OCI-LY1 (cell line): ENCODE measurements at regions not wholly inside any gene's neighbourhood (a gene's known extent, or its start where the extent isn't known, plus 50 kb on each side); places are given as distances from the start of the nearest gene placed in this dataset.

ENCODE experiments used
- H2AFZ ChIP-seq: fragments of 200-600 bp; sonication (generic), shearing (Covaris generic); 2 replicates; pipeline ENCODE4 v1.6.0; 2014; ENCODE audit warnings: antibody characterized with exemption, mild to moderate bottlenecking, low read length
- H3F3A ChIP-seq: fragments of 200-600 bp; sonication (generic), shearing (Covaris generic); 2 replicates; pipeline ENCODE4 v1.6.0; 2014; ENCODE audit warnings: mild to moderate bottlenecking, antibody characterized with exemption, low read length, moderate library complexity; ENCODE audit not compliant: insufficient read depth
- H3K27ac ChIP-seq: fragments of 200-600 bp; sonication (generic); 2 replicates; pipeline ENCODE4 v1.5.1; 2014; ENCODE audit warnings: low read length, mixed run types, mild to moderate bottlenecking, low read depth; ENCODE audit not compliant: poor library complexity, severe bottlenecking
- H3K27me3 ChIP-seq: fragments of 200-600 bp; sonication (generic); 2 replicates; pipeline ENCODE4 v1.6.0; 2014; ENCODE audit warnings: antibody characterized with exemption, mild to moderate bottlenecking, low read length, moderate library complexity; ENCODE audit not compliant: insufficient read depth
- H3K36me3 ChIP-seq: fragments of 200-600 bp; sonication (generic); 2 replicates; pipeline ENCODE4 v1.6.1; 2014; ENCODE audit warnings: mild to moderate bottlenecking, antibody characterized with exemption, low read length, moderate library complexity, mixed read lengths; ENCODE audit not compliant: insufficient read depth
- H3K4me1 ChIP-seq: fragments of 200-600 bp; sonication (generic); 2 replicates; pipeline ENCODE4 v1.5.1; 2014; ENCODE audit warnings: mild to moderate bottlenecking, low read length, moderate library complexity; ENCODE audit not compliant: insufficient read depth, severe bottlenecking
- H3K4me2 ChIP-seq: fragments of 200-600 bp; sonication (generic), shearing (Covaris generic); 2 replicates; pipeline ENCODE4 v1.6.1; 2014; ENCODE audit warnings: low read length
- H3K4me3 ChIP-seq: fragments of 200-600 bp; sonication (generic); 2 replicates; pipeline ENCODE4 v1.5.1; 2014; ENCODE audit warnings: low read length, low read depth, mild to moderate bottlenecking, mixed read lengths; ENCODE audit not compliant: poor library complexity, severe bottlenecking
- H3K79me2 ChIP-seq: fragments of 200-600 bp; shearing (Covaris generic); 2 replicates; pipeline ENCODE4 v1.6.1; 2016; ENCODE audit warnings: mixed run types, low read length, mixed read lengths; ENCODE audit not compliant: insufficient read depth
- H3K9ac ChIP-seq: fragments of 200-600 bp; sonication (generic), shearing (Covaris generic); 2 replicates; pipeline ENCODE4 v1.6.1; 2014; ENCODE audit warnings: mild to moderate bottlenecking, low read length, mixed read lengths
- H3K9me2 ChIP-seq: fragments of 200-600 bp; sonication (generic), shearing (Covaris generic); 2 replicates; pipeline ENCODE4 v1.6.1; 2014; ENCODE audit warnings: low read depth, mild to moderate bottlenecking, low read length, mixed read lengths
- H3K9me3 ChIP-seq: fragments of 200-600 bp; shearing (Covaris generic); 2 replicates; pipeline ENCODE4 v1.6.1; 2014; ENCODE audit warnings: low read length, mixed read lengths
- H4K20me1 ChIP-seq: fragments of 200-600 bp; sonication (generic), shearing (Covaris generic); 2 replicates; pipeline ENCODE4 v1.6.0; 2016; ENCODE audit warnings: mild to moderate bottlenecking, low read length; ENCODE audit not compliant: insufficient read depth
- EZH2 ChIP-seq: fragments of 200-600 bp; sonication (generic), shearing (Covaris generic); IDR thresholded peaks from 2 replicates; pipeline ENCODE4 v1.8.0; 2017; ENCODE audit warnings: borderline replicate concordance, mixed run types, mild to moderate bottlenecking, antibody characterized with exemption, low read length, moderate library complexity, mixed read lengths
- TF ChIP-seq, protein P1 (sequence below): fragments of 200-600 bp; sonication (generic), shearing (Covaris generic); IDR thresholded peaks from 2 replicates; pipeline ENCODE4 v1.5.1; 2017; ENCODE audit warnings: mild to moderate bottlenecking, antibody characterized with exemption, low read length, moderate library complexity, mixed read lengths

DNA sequence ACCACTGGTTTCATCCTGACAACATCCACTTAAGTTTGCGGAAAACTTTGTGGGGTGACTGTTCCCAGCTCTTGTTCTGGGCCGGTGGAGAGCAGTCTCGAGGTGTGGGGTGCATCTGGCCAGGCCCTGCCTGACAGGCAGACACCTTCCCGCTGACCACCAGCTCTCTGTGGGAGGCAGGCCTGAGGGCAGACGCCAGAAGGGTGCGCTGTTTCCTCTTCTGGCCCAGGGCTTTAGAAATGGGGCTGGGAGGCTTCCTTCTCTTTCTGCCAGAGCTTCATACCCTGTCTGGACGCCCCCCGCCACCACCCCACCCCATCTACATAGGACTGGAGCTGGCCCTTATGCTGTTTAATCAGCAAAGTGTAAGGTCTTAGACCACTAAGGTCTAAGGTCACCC, 263.8 kb downstream of the LOXHD1 start:
- no peaks in the 10 kb centered on the region for H4K20me1 ChIP-seq
- H3K27me3 ChIP-seq, result no peaks in the 10 kb centered on the region
- TF ChIP-seq, protein P1, sequence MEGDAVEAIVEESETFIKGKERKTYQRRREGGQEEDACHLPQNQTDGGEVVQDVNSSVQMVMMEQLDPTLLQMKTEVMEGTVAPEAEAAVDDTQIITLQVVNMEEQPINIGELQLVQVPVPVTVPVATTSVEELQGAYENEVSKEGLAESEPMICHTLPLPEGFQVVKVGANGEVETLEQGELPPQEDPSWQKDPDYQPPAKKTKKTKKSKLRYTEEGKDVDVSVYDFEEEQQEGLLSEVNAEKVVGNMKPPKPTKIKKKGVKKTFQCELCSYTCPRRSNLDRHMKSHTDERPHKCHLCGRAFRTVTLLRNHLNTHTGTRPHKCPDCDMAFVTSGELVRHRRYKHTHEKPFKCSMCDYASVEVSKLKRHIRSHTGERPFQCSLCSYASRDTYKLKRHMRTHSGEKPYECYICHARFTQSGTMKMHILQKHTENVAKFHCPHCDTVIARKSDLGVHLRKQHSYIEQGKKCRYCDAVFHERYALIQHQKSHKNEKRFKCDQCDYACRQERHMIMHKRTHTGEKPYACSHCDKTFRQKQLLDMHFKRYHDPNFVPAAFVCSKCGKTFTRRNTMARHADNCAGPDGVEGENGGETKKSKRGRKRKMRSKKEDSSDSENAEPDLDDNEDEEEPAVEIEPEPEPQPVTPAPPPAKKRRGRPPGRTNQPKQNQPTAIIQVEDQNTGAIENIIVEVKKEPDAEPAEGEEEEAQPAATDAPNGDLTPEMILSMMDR, result peak; percentile 49
- TF ChIP-seq EZH2, result no peak
- no peaks in the 10 kb centered on the region for H3K79me2 ChIP-seq
- H3K4me2 ChIP-seq, result no peak overlapping the region
- no peaks in the 10 kb centered on the region for H3K36me3 ChIP-seq
- no peaks in the 10 kb centered on the region for H3K4me1 ChIP-seq
- no peaks in the 10 kb centered on the region for H3K9me2 ChIP-seq
- no peak overlapping the region for H3K27ac ChIP-seq
- no peak overlapping the region for H3K4me3 ChIP-seq
- H2AFZ ChIP-seq, result no peak overlapping the region
- no peak overlapping the region for H3K9ac ChIP-seq
- H3K9me3 ChIP-seq, result no peaks in the 10 kb centered on the region
- no peaks in the 10 kb centered on the region for H3F3A ChIP-seq

DNA sequence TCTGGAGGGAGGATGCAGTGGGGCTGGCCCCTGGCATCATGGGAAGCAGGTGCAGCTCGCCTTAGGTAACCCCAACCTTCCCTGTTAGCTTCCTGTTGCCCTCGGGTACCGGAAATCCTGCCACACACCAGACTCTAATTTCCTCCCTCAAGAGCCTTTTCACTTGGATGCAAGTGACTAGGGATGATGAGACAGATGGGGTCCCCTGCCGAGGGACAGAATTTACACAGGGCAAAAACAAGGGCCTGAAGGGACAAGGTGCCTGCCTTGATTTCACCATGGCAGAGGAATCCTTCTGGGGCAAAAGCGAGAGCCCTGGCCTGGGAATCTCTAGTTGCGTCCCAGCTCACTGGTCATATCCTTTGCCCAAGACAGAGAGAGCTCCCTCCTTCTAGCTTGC, 263.1 kb downstream of the LOXHD1 start:
- no peaks in the 10 kb centered on the region for H3K9me3 ChIP-seq
- no peak overlapping the region for H3K4me2 ChIP-seq
- H3K27me3 ChIP-seq, result no peaks in the 10 kb centered on the region
- H3K27ac ChIP-seq, result no peak overlapping the region
- no peak overlapping the region for H3K4me3 ChIP-seq
- no peak overlapping the region for H3K9ac ChIP-seq
- H3F3A ChIP-seq, result no peaks in the 10 kb centered on the region
- H3K9me2 ChIP-seq, result no peaks in the 10 kb centered on the region
- no peak for TF ChIP-seq EZH2
- TF ChIP-seq, protein P1, result no peak
- H3K4me1 ChIP-seq, result no peaks in the 10 kb centered on the region
- H2AFZ ChIP-seq, result no peak overlapping the region
- H4K20me1 ChIP-seq, result no peaks in the 10 kb centered on the region
- H3K79me2 ChIP-seq, result no peaks in the 10 kb centered on the region
- H3K36me3 ChIP-seq, result no peaks in the 10 kb centered on the region

DNA sequence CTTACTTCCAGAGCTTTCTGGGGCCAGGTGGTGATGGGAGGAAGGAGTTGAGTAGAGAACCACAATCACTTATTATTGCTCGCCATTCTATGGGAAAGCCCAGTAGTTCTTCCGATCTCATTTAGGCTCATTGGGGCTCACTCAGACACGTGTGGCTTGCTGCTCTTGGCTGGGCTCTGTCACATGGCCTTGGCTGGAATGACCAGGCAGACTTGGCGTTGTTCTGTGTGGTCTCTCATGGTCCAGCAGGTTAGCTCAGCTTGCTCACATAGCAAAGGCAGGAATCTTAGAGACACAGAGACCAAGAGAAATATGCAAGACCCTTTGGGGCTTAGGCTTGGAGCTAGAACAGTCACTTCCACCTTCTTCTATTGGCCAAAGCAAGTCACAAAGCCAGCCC, 261.2 kb downstream of the LOXHD1 start:
- Histone ChIP-seq H3F3A (no peaks in the 10 kb centered on the region), H3K4me1 (no peaks in the 10 kb centered on the region)
- TF ChIP-seq EZH2, result no peak
- TF ChIP-seq, protein P1, result no peak

More for the DNA sequence above, 261.2 kb downstream of the LOXHD1 start:
- Histone ChIP-seq H2AFZ (no peak overlapping the region), H3K36me3 (no peaks in the 10 kb centered on the region), H4K20me1 (no peaks in the 10 kb centered on the region), H3K4me3 (no peak overlapping the region), H3K79me2 (no peaks in the 10 kb centered on the region), H3K27ac (no peak overlapping the region), H3K27me3 (no peaks in the 10 kb centered on the region), H3K4me2 (no peak overlapping the region), H3K9me3 (no peaks in the 10 kb centered on the region), H3K9ac (no peak overlapping the region), H3K9me2 (no peaks in the 10 kb centered on the region)
